Activated T-cell treated with anti-CD3 and anti-CD28 coated beads, Interleukin-2, amount 50 U/mL, for 4 hours (primary cell): ENCODE measurements at regions not wholly inside any gene's neighbourhood (a gene's known extent, or its start where the extent isn't known, plus 50 kb on each side); places are given as distances from the start of the nearest gene placed in this dataset.

Experiments
- ATAC-seq, 2 donors: fragments of 200-7000 bp; cut with Tn5 transposase; one replicate each; pipeline ENCODE4 v1.10.0; 2021
- DNase-seq: peaks from one replicate; pipeline ENCODE4 v3.0.0-alpha.2; 2020
- H3K27me3 Mint-ChIP-seq: one replicate; pipeline ENCODE4 v1.8.0; 2021; ENCODE audit warnings: low read depth, mixed read lengths
- H3K36me3 Mint-ChIP-seq: one replicate; pipeline ENCODE4 v1.8.0; 2022; ENCODE audit warnings: mixed read lengths; ENCODE audit not compliant: insufficient read depth
- H3K4me1 Mint-ChIP-seq: one replicate; pipeline ENCODE4 v1.8.0; 2021; ENCODE audit warnings: low read depth, mixed read lengths
- H3K4me3 Mint-ChIP-seq: one replicate; pipeline ENCODE4 v1.8.0; 2021; ENCODE audit warnings: mild to moderate bottlenecking, moderate library complexity, mixed read lengths
- H3K9me3 Mint-ChIP-seq: one replicate; pipeline ENCODE4 v1.8.0; 2021; ENCODE audit warnings: mixed read lengths

DNA sequence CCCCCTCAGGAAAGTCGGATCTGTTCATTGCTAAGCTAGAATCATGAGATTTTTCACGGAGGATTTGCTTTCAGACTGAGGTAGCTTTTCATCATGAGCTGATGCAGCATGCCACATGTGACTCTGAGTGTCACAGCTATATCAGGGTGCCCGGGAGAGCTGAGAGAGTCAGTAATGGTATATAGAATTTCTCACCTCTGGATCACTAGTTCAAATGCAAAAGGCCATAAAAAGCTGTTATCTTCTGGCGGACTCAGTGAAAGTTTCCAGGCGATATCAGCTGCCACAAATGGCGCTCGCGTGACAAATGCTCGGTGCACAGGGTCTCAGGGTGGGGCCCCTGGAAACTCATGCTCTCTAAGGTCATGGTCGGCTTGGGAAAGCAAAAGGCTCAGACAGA is 150.1 kb downstream of the DHX15 start:
- ATAC-seq (no peak), DNase-seq (no peak)
- H3K27me3 Mint-ChIP-seq: peaks cover 18% of the 10 kb centered on the region
- no peaks in the 10 kb centered on the region for H3K36me3 Mint-ChIP-seq
- no peaks in the 10 kb centered on the region for H3K4me1 Mint-ChIP-seq
- no peak overlapping the region for H3K4me3 Mint-ChIP-seq
- H3K9me3 Mint-ChIP-seq: no peaks in the 10 kb centered on the region

- H3K4me3 Mint-ChIP-seq: no peak overlapping the region
- peaks cover 20% of the 10 kb centered on the region for H3K27me3 Mint-ChIP-seq
- H3K36me3 Mint-ChIP-seq: no peaks in the 10 kb centered on the region
- ATAC-seq: no peak
- DNase-seq: no peak
- no peaks in the 10 kb centered on the region for H3K4me1 Mint-ChIP-seq
- no peaks in the 10 kb centered on the region for H3K9me3 Mint-ChIP-seq
Observed at GRCh38 chr4:24433515-24434214, 150.7 kb downstream of the DHX15 start.

DNA sequence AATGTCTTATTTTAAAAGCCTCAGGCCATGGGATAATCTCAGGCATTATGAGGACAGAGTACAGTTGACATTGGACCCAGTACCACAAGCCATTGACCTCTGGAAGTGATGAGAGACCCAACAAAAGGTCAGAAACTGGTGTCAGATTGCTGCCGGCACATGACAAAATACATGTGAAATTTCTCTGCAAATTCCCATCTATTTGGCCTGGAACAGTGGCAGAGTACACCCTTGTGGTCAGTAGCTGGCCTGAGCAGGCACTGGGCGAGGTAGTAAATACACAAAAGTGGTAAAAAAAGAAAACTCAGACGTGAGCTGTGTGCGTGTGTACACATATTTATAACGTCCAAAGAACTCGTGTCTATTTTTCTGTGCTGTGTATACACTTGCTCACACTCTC is 155.5 kb downstream of the DHX15 start:
- H3K27me3 Mint-ChIP-seq: peaks cover 15% of the 10 kb centered on the region
- H3K4me3 Mint-ChIP-seq: no peak overlapping the region
- H3K36me3 Mint-ChIP-seq: no peaks in the 10 kb centered on the region
- H3K9me3 Mint-ChIP-seq: no peaks in the 10 kb centered on the region
- ATAC-seq (no peak), DNase-seq (no peak)
- H3K4me1 Mint-ChIP-seq: no peaks in the 10 kb centered on the region

GRCh38 chr4:24426557-24426956 is 157.8 kb downstream of the DHX15 start:
- no peak for ATAC-seq
- Mint-ChIP-seq H3K9me3 (peaks cover 3% of the 10 kb centered on the region), H3K4me3 (no peak overlapping the region), H3K36me3 (no peaks in the 10 kb centered on the region), H3K27me3 (peaks cover 16% of the 10 kb centered on the region), H3K4me1 (no peaks in the 10 kb centered on the region)
- no peak for DNase-seq

- H3K4me3 Mint-ChIP-seq: no peak overlapping the region
- H3K27me3 Mint-ChIP-seq: peaks cover 17% of the 10 kb centered on the region
- H3K4me1 Mint-ChIP-seq: no peaks in the 10 kb centered on the region
- H3K36me3 Mint-ChIP-seq: no peaks in the 10 kb centered on the region
- ATAC-seq (no peak), DNase-seq (no peak)
- H3K9me3 Mint-ChIP-seq: peaks cover 3% of the 10 kb centered on the region
Observed at GRCh38 chr4:24425863-24426262, 158.5 kb downstream of the DHX15 start.

DNA sequence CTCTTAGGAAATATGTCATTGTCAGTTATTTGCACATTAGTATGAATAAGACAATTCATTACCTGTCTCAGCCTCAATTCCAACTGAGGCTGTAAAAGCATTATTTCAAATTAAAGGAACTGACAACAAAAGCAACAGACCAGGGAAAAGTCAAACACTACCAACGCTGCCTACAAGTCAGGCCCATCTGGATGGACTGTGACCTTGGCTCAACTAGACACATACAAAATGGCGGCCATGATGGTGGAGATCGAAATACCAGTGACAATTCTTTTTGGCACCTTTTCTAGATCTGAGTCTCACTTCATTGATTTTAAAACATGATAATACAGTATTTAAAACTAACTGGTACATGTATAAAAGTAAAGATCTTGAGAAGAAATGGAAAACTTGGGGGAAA is 160.7 kb downstream of the DHX15 start:
- no peak overlapping the region for H3K4me3 Mint-ChIP-seq
- no peak for DNase-seq
- H3K4me1 Mint-ChIP-seq: peaks cover 2% of the 10 kb centered on the region
- ATAC-seq: no peak
- H3K27me3 Mint-ChIP-seq: peaks cover 18% of the 10 kb centered on the region
- no peaks in the 10 kb centered on the region for H3K36me3 Mint-ChIP-seq
- peaks cover 3% of the 10 kb centered on the region for H3K9me3 Mint-ChIP-seq

GRCh38 chr4:24422644-24423043 is 161.7 kb downstream of the DHX15 start:
- Mint-ChIP-seq H3K4me1 (peaks cover 2% of the 10 kb centered on the region), H3K36me3 (no peaks in the 10 kb centered on the region), H3K9me3 (peaks cover 3% of the 10 kb centered on the region), H3K4me3 (no peak overlapping the region), H3K27me3 (peaks cover 18% of the 10 kb centered on the region)
- DNase-seq (no peak), ATAC-seq (no peak)

GRCh38 chr4:24419181-24420034 is 164.9 kb downstream of the DHX15 start:
- H3K4me1 Mint-ChIP-seq: peaks cover 2% of the 10 kb centered on the region
- ATAC-seq: no peak
- no peaks in the 10 kb centered on the region for H3K36me3 Mint-ChIP-seq
- H3K4me3 Mint-ChIP-seq: no peak overlapping the region
- H3K27me3 Mint-ChIP-seq: peaks cover 13% of the 10 kb centered on the region
- DNase-seq: peak; percentile 53
- H3K9me3 Mint-ChIP-seq: peaks cover 3% of the 10 kb centered on the region

DNA sequence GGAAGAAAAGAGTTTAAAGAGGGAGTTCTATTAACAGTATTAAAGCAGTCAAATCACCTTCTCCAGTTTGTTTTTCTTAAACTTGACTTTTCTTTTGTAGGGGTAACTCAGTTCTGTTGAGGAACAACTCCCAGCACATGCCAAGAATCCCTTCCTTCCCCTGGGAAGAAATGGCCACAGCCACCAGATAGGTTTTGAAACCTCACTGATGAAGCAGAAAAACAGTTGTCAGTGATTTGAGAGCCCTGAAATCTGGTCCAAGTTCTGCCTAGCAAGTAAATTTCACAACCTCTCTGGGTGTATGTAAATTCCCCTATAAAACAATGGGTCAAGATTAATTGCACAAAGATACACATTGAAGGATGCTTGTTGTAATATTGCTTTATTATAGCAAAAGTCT is 167.1 kb downstream of the DHX15 start:
- Mint-ChIP-seq H3K27me3 (peaks cover 16% of the 10 kb centered on the region), H3K36me3 (no peaks in the 10 kb centered on the region), H3K4me3 (no peak overlapping the region), H3K4me1 (peaks cover 2% of the 10 kb centered on the region), H3K9me3 (no peaks in the 10 kb centered on the region)
- DNase-seq: no peak
- ATAC-seq: no peak

- ATAC-seq (no peak), DNase-seq (no peak)
- Mint-ChIP-seq H3K4me3 (no peak overlapping the region), H3K9me3 (no peaks in the 10 kb centered on the region), H3K36me3 (no peaks in the 10 kb centered on the region), H3K4me1 (peaks cover 2% of the 10 kb centered on the region), H3K27me3 (peaks cover 19% of the 10 kb centered on the region)
Observed at GRCh38 chr4:24416293-24416692, 168.1 kb downstream of the DHX15 start.

GRCh38 chr4:24413311-24413784 is 171.0 kb downstream of the DHX15 start:
- Mint-ChIP-seq H3K9me3 (no peaks in the 10 kb centered on the region), H3K27me3 (peaks cover 11% of the 10 kb centered on the region), H3K4me1 (no peaks in the 10 kb centered on the region), H3K36me3 (no peaks in the 10 kb centered on the region), H3K4me3 (no peak overlapping the region)
- ATAC-seq: no peak
- DNase-seq: no peak

GRCh38 chr4:24411806-24412205 is 172.5 kb downstream of the DHX15 start:
- ATAC-seq: no peak
- Mint-ChIP-seq H3K4me1 (no peaks in the 10 kb centered on the region), H3K36me3 (no peaks in the 10 kb centered on the region), H3K4me3 (no peak overlapping the region), H3K9me3 (no peaks in the 10 kb centered on the region), H3K27me3 (peaks cover 11% of the 10 kb centered on the region)
- no peak for DNase-seq

GRCh38 chr4:24411299-24411698 is 173.1 kb downstream of the DHX15 start:
- no peak for DNase-seq
- H3K9me3 Mint-ChIP-seq: no peaks in the 10 kb centered on the region
- H3K4me3 Mint-ChIP-seq: no peak overlapping the region
- peaks cover 11% of the 10 kb centered on the region for H3K27me3 Mint-ChIP-seq
- ATAC-seq: no peak
- no peaks in the 10 kb centered on the region for H3K4me1 Mint-ChIP-seq
- no peaks in the 10 kb centered on the region for H3K36me3 Mint-ChIP-seq

DNA sequence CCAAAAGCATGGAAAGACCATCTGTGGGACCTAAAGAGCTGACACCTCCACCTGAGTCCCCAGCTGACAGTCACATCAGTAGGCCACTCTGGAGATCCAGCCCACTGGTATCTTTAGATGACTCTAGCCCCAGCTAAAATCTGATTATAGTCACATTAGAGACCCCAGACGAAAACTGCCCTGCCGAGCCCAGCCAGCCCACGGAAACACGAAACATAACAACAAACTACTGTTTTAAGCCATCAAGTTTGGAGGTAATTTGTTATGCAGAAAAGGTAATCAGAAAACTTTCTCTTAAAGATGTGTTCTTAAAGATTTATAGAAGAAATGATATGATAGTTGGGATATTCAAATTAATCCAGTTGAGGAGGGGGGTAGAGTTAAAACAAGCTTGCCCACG is 175.7 kb downstream of the DHX15 start:
- no peak for ATAC-seq
- no peaks in the 10 kb centered on the region for H3K36me3 Mint-ChIP-seq
- DNase-seq: no peak
- no peaks in the 10 kb centered on the region for H3K4me1 Mint-ChIP-seq
- H3K9me3 Mint-ChIP-seq: no peaks in the 10 kb centered on the region
- H3K4me3 Mint-ChIP-seq: no peak overlapping the region
- H3K27me3 Mint-ChIP-seq: peaks cover 11% of the 10 kb centered on the region

DNA sequence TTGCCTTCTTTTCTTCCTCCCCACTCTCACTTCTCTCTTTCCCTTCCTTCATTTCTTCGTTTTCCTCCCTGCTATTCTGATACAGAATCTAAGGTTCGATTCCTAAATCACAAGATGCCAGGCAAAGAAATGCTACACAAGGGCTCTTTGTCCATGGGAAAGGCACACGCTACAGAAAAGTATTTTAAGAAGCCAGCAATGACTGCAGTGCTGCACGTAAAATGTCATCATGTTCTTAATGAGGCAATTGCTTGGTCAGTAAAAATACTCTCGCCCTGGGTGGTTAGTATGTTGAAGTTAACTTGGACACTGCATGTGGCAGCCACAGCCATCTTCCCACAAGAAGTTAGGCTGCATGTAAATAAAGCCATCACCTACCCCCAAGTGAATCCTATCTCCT is 178.4 kb downstream of the DHX15 start:
- no peaks in the 10 kb centered on the region for H3K9me3 Mint-ChIP-seq
- DNase-seq (no peak), ATAC-seq (no peak)
- no peaks in the 10 kb centered on the region for H3K36me3 Mint-ChIP-seq
- H3K4me3 Mint-ChIP-seq: no peak overlapping the region
- peaks cover 6% of the 10 kb centered on the region for H3K27me3 Mint-ChIP-seq
- H3K4me1 Mint-ChIP-seq: no peaks in the 10 kb centered on the region
